ENCODE measurements at regions not wholly inside any gene's neighbourhood (a gene's known extent, or its start where the extent isn't known, plus 50 kb on each side); places are given as distances from the start of the nearest gene placed in this dataset.

DNA sequence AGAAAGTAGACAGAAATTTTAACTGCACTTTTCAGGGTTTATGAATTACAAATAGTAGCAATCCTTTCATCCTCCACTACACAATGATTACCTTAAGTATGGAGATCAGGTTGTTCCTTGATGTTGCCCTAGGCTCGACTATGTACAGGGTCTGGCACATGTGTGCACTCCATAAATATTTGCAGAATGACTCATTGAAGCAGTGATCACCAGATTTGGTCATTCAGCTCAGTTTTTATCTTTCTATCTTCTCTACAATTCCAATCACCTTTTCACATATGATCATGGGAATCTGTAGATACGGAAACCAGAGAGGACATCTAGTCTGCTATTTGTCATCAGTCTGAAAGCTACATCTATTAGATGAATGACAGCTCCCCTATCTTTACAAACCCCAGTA is 171.7 kb upstream of the HCCS start:
- WGBS (ENCODE audit: insufficient coverage, insufficient replicate concordance, low lambda C conversion rate, missing lambda C conversion rate) = 45% methylated on average over 2 of the region's 2 CpGs
- H3K79me2 ChIP-seq (ENCODE audit: control insufficient read depth, insufficient read depth, low read length) = no peaks in the 10 kb centered on the region
- no peaks in the 10 kb centered on the region for H3K36me3 ChIP-seq (ENCODE audit: control insufficient read depth in 2 of 2, insufficient read depth in 2 of 2, low read length in 1 of 2)
- in situ Hi-C loops (cut with MboI) = no loop called here
- ATAC-seq = no peak
- no peaks in the 10 kb centered on the region for H3K27me3 ChIP-seq (replicated peaks in 1 of 2; ENCODE audit: control insufficient read depth in 2 of 2, insufficient read depth in 2 of 2, low read length in 1 of 2)
- intact Hi-C loops (cut with micrococcal nuclease; ENCODE audit: unreplicated experiment) = no loop called here
- H2AFZ ChIP-seq (ENCODE audit: control insufficient read depth, low read depth, low read length) = no peak overlapping the region
- no peaks in the 10 kb centered on the region for H3K9me3 ChIP-seq (replicated peaks; ENCODE audit: control insufficient read depth, insufficient read depth, low read length)
- ChIA-PET CTCF (no interaction called here), RAD21 (ENCODE audit: unreplicated experiment) (no interaction called here), SMC1A (ENCODE audit: uncharacterized antibody, unreplicated experiment) (no interaction called here), POLR2A (no interaction called here)
- FAIRE-seq = no peak
- BruUV-seq (replicated peaks) = no TSS peak
- TF ChIP-seq MEF2A (IDR thresholded peaks at IDR 0.05; ENCODE audit: insufficient read depth, low read depth, low read length) (no peak), ZNF217 (IDR thresholded peaks at IDR 0.05) (no peak), GABPA (IDR thresholded peaks at IDR 0.05; ENCODE audit: low read depth) (no peak)
- TF ChIP-seq, protein P1, sequence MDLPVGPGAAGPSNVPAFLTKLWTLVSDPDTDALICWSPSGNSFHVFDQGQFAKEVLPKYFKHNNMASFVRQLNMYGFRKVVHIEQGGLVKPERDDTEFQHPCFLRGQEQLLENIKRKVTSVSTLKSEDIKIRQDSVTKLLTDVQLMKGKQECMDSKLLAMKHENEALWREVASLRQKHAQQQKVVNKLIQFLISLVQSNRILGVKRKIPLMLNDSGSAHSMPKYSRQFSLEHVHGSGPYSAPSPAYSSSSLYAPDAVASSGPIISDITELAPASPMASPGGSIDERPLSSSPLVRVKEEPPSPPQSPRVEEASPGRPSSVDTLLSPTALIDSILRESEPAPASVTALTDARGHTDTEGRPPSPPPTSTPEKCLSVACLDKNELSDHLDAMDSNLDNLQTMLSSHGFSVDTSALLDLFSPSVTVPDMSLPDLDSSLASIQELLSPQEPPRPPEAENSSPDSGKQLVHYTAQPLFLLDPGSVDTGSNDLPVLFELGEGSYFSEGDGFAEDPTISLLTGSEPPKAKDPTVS (IDR thresholded peaks at IDR 0.05; ENCODE audit: low read depth, low read length) = no peak
- TF ChIP-seq, protein P2, sequence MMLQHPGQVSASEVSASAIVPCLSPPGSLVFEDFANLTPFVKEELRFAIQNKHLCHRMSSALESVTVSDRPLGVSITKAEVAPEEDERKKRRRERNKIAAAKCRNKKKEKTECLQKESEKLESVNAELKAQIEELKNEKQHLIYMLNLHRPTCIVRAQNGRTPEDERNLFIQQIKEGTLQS (IDR thresholded peaks at IDR 0.05; ENCODE audit: borderline replicate concordance, extremely low read depth, low read depth, low read length) = no peak
- no peak overlapping the region for H3K9ac ChIP-seq (ENCODE audit: control insufficient read depth, insufficient read depth, low read length)
- H3K4me3 ChIP-seq = no peak overlapping the region
- no peak for DNase-seq (ENCODE audit: low read depth, low spot score)
- H4K20me1 ChIP-seq (ENCODE audit: control insufficient read depth, insufficient read depth) = no peaks in the 10 kb centered on the region
- no peak overlapping the region for H3K27ac ChIP-seq (ENCODE audit: control insufficient read depth, insufficient read depth)
- no peaks in the 10 kb centered on the region for H3K4me1 ChIP-seq (ENCODE audit: control insufficient read depth, insufficient read depth, low read length)
- no peak overlapping the region for H3K4me2 ChIP-seq (ENCODE audit: control insufficient read depth, insufficient read depth)
